Nephron progenitor cell (in vitro differentiated cells): ENCODE measurements at regions not wholly inside any gene's neighbourhood (a gene's known extent, or its start where the extent isn't known, plus 50 kb on each side); places are given as distances from the start of the nearest gene placed in this dataset.

Source experiments
- DNase-seq: peaks from one replicate; pipeline ENCODE4 v3.0.0; 2021
- H3K27ac Mint-ChIP-seq: 2 replicates; pipeline ENCODE4 v1.8.0; 2021; ENCODE audit warnings: mild to moderate bottlenecking, moderate library complexity, mixed read lengths
- H3K27me3 Mint-ChIP-seq: 2 replicates; pipeline ENCODE4 v1.8.0; 2021; ENCODE audit warnings: mild to moderate bottlenecking, low read depth, mixed read lengths; ENCODE audit not compliant: poor library complexity
- H3K36me3 Mint-ChIP-seq: 2 replicates; pipeline ENCODE4 v1.8.0; 2021; ENCODE audit warnings: low read depth, mixed read lengths
- H3K4me1 Mint-ChIP-seq: 2 replicates; pipeline ENCODE4 v1.8.0; 2021; ENCODE audit warnings: mixed read lengths
- H3K4me3 Mint-ChIP-seq: 2 replicates; pipeline ENCODE4 v1.8.0; 2021; ENCODE audit warnings: mild to moderate bottlenecking, moderate library complexity, mixed read lengths
- H3K9me3 Mint-ChIP-seq: 2 replicates; pipeline ENCODE4 v1.8.0; 2021; ENCODE audit warnings: mild to moderate bottlenecking, moderate library complexity, mixed read lengths
- TF ChIP-seq, protein P1 (sequence below): fragments of 200-600 bp; sonication (generic); IDR thresholded peaks from 2 replicates; pipeline ENCODE4 v1.5.0; 2021; ENCODE audit warnings: antibody characterized with exemption

DNA sequence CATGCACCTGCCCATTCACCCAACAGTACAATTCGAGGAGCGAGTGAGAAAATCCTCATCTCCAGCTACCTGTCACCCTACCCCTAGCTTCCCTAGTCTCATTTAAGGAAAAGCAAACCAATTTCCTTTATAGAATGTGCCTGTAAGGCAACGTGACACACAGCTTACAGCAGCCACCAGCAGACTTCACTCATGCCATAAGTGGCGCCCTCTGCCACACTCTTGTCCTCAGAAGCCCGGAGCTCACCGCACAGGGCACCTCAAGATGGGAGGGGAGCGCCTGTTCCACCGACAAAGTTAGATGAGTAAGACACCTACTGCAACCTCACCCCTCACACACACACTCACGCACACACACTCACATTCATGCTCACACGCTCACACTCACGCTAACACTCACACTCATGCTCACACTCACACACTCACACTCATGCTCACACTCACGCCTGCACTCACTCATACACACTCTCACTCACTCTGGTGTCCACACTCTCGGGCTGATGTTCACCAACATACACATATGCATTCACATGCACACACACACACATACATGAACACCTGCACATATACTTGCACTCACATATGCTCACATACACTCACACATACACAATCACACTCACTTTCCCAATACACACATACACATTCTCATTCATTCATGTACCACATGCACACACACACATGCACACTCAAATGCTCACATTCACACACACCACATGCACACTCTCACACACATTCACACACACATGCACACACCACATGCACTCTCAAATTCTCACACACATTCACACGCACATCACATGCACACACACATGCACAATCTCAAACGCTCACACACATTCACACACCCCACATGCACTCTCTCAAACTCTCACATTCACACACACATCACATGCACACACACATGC is 170.7 kb downstream of the PSMG1 start:
- no peak for DNase-seq
- no peak overlapping the region for H3K4me3 Mint-ChIP-seq
- no peaks in the 10 kb centered on the region for H3K36me3 Mint-ChIP-seq

DNA sequence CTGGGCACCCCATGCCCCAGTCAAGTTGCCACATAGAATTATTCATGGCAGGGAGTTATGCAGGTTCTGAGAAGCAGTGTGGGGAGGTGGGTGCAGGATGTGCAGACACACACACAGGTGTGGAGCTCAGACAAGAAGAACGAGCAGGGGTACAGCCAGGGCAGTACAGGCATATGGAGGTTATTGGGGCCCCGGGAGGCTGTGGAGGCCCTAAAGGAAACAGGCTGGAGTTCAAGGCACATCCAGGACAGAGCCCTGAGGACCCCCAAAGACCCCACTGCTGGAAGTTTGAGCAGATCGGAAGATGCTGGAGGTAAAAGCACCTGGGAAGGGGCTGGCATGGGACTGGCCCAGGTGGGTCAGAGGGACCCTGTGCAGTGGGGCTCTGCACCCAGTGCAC is 171.3 kb downstream of the PSMG1 start:
- Mint-ChIP-seq H3K27ac (no peak overlapping the region), H3K36me3 (no peaks in the 10 kb centered on the region), H3K4me3 (no peak overlapping the region), H3K9me3 (peaks cover 4% of the 10 kb centered on the region), H3K4me1 (peaks cover 25% of the 10 kb centered on the region), H3K27me3 (peaks cover 2% of the 10 kb centered on the region)
- DNase-seq = no peak
- TF ChIP-seq, protein P1, sequence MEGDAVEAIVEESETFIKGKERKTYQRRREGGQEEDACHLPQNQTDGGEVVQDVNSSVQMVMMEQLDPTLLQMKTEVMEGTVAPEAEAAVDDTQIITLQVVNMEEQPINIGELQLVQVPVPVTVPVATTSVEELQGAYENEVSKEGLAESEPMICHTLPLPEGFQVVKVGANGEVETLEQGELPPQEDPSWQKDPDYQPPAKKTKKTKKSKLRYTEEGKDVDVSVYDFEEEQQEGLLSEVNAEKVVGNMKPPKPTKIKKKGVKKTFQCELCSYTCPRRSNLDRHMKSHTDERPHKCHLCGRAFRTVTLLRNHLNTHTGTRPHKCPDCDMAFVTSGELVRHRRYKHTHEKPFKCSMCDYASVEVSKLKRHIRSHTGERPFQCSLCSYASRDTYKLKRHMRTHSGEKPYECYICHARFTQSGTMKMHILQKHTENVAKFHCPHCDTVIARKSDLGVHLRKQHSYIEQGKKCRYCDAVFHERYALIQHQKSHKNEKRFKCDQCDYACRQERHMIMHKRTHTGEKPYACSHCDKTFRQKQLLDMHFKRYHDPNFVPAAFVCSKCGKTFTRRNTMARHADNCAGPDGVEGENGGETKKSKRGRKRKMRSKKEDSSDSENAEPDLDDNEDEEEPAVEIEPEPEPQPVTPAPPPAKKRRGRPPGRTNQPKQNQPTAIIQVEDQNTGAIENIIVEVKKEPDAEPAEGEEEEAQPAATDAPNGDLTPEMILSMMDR = no peak

More for the DNA sequence above, 170.7 kb downstream of the PSMG1 start:
- TF ChIP-seq, protein P1 = no peak
- Mint-ChIP-seq H3K4me1 (peaks cover 25% of the 10 kb centered on the region), H3K9me3 (peaks cover 4% of the 10 kb centered on the region), H3K27ac (no peak overlapping the region), H3K27me3 (peaks cover 2% of the 10 kb centered on the region)

DNA sequence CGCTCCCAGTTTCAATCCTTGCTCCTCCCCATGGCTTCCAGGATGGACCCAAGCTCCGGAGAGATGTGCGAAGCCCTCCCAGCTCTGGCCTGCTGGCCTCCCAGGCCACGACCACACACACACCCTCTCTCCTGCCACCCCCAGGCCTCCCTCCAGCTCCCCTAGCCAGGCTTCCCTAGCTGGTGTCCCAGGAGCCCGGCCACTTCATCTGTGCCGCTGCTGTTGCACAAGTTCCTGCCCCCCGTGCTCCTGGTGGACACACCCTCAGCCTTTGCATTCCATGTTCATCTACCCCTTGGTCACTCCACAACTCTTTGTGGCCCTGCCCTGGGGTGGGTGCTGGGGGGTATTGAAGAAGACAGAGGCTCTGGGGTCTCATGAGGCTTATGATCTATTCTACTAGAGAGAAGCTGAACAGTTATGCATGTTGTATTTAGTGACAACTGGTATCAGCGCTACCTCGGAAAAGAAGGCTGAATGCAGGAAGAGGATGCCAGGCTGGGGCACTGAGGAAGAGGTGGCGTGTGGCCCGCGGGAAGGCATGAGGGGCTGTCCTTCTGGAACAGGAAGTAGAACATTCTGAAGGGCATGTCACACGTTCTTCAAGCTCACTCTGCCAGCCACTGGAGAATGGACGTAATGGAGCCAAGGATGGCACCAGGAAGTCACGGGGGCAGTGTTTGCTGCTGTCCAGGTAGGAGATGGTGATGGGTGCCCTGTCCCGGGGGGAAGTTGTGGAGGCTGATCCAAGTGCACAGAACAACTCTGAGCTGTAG is 172.4 kb downstream of the PSMG1 start:
- Mint-ChIP-seq H3K9me3 (peaks cover 7% of the 10 kb centered on the region), H3K27ac (no peak overlapping the region)
- TF ChIP-seq, protein P1 = no peak

GRCh38 chr21:39009587-39010225 is 173.5 kb downstream of the PSMG1 start:
- H3K27ac Mint-ChIP-seq = peak overlapping the region; percentile 62
- peaks cover 2% of the 10 kb centered on the region for H3K27me3 Mint-ChIP-seq
- DNase-seq = no peak
- H3K36me3 Mint-ChIP-seq = no peaks in the 10 kb centered on the region
- peaks cover 46% of the 10 kb centered on the region for H3K4me1 Mint-ChIP-seq
- peaks cover 7% of the 10 kb centered on the region for H3K9me3 Mint-ChIP-seq
- H3K4me3 Mint-ChIP-seq = no peak overlapping the region
- TF ChIP-seq, protein P1 = no peak

More for the DNA sequence above, 172.4 kb downstream of the PSMG1 start:
- Mint-ChIP-seq H3K4me3 (no peak overlapping the region), H3K4me1 (peaks cover 35% of the 10 kb centered on the region), H3K27me3 (peaks cover 2% of the 10 kb centered on the region), H3K36me3 (no peaks in the 10 kb centered on the region)
- DNase-seq = no peak

GRCh38 chr21:39007985-39008384 is 175.3 kb downstream of the PSMG1 start:
- Mint-ChIP-seq H3K9me3 (peaks cover 3% of the 10 kb centered on the region), H3K4me3 (no peak overlapping the region), H3K27me3 (peaks cover 2% of the 10 kb centered on the region), H3K4me1 (peaks cover 58% of the 10 kb centered on the region), H3K27ac (no peak overlapping the region), H3K36me3 (no peaks in the 10 kb centered on the region)
- no peak for DNase-seq
- TF ChIP-seq, protein P1 = no peak
